AG04449 (cell line): ENCODE measurements at regions not wholly inside any gene's neighbourhood (a gene's known extent, or its start where the extent isn't known, plus 50 kb on each side); places are given as distances from the start of the nearest gene placed in this dataset.

Experiments used
- CTCF ChIA-PET: fragments of 350-600 bp; formaldehyde crosslinking; extraction: SDS; loops from one replicate; lab custom pipeline; 2021; ENCODE audit warnings: antibody characterized with exemption; lab: Yijun Ruan, JAX
- POLR2A ChIA-PET: fragments of 400-600, 350-600 bp; formaldehyde crosslinking; extraction: SDS; loops from one replicate; lab custom pipeline; 2020; ENCODE audit warnings: antibody characterized with exemption, inconsistent platforms; lab: Yijun Ruan, JAX
- DNase-seq: peaks from one replicate; pipeline ENCODE4 v3.0.0-alpha.2; 2010; ENCODE audit warnings: low read depth, low spot score
- H3K4me3 ChIP-seq: 2 replicates; pipeline ENCODE4 v1.5.1; 2011; ENCODE audit warnings: low read depth, mild to moderate bottlenecking, control low read depth, low read length
- CTCF ChIP-seq: IDR thresholded peaks from one replicate; pipeline ENCODE4 v1.5.1; 2011; ENCODE audit warnings: mild to moderate bottlenecking, moderate library complexity, low read length, control low read depth, inconsistent platforms; ENCODE audit not compliant: insufficient read depth; ENCODE audit errors: missing control alignments

DNA sequence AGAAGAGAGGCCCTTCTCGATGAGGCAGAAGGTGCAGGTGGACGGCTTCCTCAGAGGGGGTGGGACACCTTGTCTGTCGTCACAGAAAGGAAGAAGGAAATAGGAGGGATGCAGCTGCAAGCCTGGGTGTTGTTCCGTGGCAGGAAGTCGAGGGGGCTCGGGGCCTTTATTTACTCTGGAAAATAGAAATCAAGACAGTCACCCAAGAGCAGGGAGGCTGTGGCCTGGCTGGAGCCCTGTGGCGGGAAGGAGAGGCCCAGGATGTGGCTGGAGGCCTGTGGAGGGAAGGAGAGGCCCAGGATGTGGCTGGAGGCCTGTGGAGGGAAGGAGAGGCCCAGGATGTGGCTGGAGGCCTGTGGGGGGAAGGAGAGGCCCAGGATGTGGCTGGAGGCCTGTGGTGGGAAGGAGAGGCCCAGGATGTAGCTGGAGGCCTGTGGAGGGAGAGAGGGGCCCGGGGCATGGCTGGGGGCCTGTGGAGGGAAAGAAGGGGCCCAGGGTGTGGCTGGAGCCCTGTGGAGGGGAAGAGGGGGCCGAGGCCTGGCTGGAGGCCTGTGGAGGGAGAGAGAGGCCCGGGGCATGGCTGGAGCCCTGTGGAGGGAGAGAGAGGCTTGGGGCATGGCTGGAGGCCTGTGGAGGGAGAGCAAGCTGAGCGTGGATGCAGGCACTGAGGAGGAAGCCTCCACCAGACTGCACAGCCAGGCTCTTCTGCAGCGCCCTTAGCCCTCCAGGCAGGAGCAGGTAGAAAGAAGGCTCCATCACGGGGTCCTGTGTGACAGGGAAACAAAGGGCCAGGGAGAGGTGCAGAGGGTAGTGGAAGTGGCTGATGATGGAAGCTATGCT is 97.3 kb upstream of the SFMBT2 start:
- H3K4me3 ChIP-seq, result no peak overlapping the region
- POLR2A ChIA-PET, result no interaction called here
- CTCF ChIA-PET, result no interaction called here
- TF ChIP-seq CTCF, result no peak
- no peak for DNase-seq

GRCh38 chr10:7506571-7506970 is 95.7 kb upstream of the SFMBT2 start:
- POLR2A ChIA-PET, result no interaction called here
- TF ChIP-seq CTCF, result no peak

DNA sequence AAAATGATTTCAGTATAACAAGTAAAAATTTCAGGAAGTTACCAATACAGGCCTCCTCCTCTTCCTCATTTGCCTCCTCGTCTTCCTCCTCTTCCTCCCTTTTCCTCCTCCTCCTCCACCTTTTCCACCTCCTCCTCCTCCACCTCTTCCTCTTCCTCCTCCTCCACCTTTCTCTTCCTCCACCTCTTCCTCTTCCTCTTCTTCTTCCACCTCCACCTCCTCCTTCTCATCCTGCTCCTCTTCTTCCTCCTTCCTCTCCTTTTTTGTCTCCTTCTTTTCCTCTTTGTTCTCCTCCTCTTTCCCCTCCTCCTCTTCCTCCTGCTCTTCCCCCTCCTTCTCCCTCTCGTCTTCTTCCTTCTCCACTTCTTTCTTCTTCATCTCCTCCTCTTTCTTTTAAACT is 94.4 kb upstream of the SFMBT2 start:
- CTCF ChIA-PET, result no interaction called here
- H3K4me3 ChIP-seq, result no peak overlapping the region
- TF ChIP-seq CTCF, result no peak
- POLR2A ChIA-PET, result no interaction called here
- no peak for DNase-seq

More at GRCh38 chr10:7506571-7506970, 95.7 kb upstream of the SFMBT2 start:
- CTCF ChIA-PET, result no interaction called here
- DNase-seq, result no peak
- no peak overlapping the region for H3K4me3 ChIP-seq

GRCh38 chr10:7503190-7503589 is 92.4 kb upstream of the SFMBT2 start:
- CTCF ChIA-PET, result no interaction called here
- no peak overlapping the region for H3K4me3 ChIP-seq
- DNase-seq, result no peak
- no peak for TF ChIP-seq CTCF
- POLR2A ChIA-PET, result no interaction called here

GRCh38 chr10:7501157-7501556 is 90.3 kb upstream of the SFMBT2 start:
- no peak for TF ChIP-seq CTCF
- ChIA-PET POLR2A (no interaction called here), CTCF (no interaction called here)
- no peak for DNase-seq
- no peak overlapping the region for H3K4me3 ChIP-seq

- DNase-seq, result no peak
- H3K4me3 ChIP-seq, result no peak overlapping the region
- TF ChIP-seq CTCF, result no peak
- ChIA-PET CTCF (no interaction called here), POLR2A (no interaction called here)
Observed at GRCh38 chr10:7498111-7498510, 87.3 kb upstream of the SFMBT2 start.
